ENCODE measurements at regions not wholly inside any gene's neighbourhood (a gene's known extent, or its start where the extent isn't known, plus 50 kb on each side); places are given as distances from the start of the nearest gene placed in this dataset.

GRCh38 chr2:144776766-144777165, 256.8 kb upstream of the ZEB2 start:
- Histone ChIP-seq H3K4me1 (ENCODE audit: control insufficient read depth, insufficient read depth, low read length) (no peaks in the 10 kb centered on the region), H3K4me3 (ENCODE audit: low read depth, low read length) (no peak overlapping the region), H3K9me3 (ENCODE audit: control insufficient read depth, insufficient read depth, low read depth, low read length) (no peaks in the 10 kb centered on the region), H3K27ac (ENCODE audit: extremely low read depth, low read depth, low read length) (no peak overlapping the region), H3K36me3 (ENCODE audit: control insufficient read depth in 2 of 2, insufficient read depth in 1 of 2, low read length in 2 of 2) (no peaks in the 10 kb centered on the region)
- ChIA-PET POLR2A (no interaction called here), CTCF (interaction anchor here (0.6 kb wide), 1 partner anchor 1262 kb away, joined by 3 read pairs; no protein-coding TSS in a partner anchor)
- TF ChIP-seq ZNF140 (tag by site-specific recombination; IDR thresholded peaks at IDR 0.05): no peak
- no peak for TF ChIP-seq ZNF501 (tag by site-specific recombination; IDR thresholded peaks at IDR 0.05)
- no peak for TF ChIP-seq ZBTB48 (tag by site-specific recombination; IDR thresholded peaks at IDR 0.05)
- TF ChIP-seq SCRT1 (tag by site-specific recombination; IDR thresholded peaks at IDR 0.05; ENCODE audit: borderline replicate concordance): no peak
- TF ChIP-seq CTCF (tag by site-specific recombination; IDR thresholded peaks at IDR 0.05): no peak
- TF ChIP-seq REPIN1 (tag by site-specific recombination; IDR thresholded peaks at IDR 0.05; ENCODE audit: low read depth): no peak
- no peak for TF ChIP-seq ZNF544 (tag by site-specific recombination; IDR thresholded peaks at IDR 0.05)
- TF ChIP-seq ZNF664 (tag by site-specific recombination; IDR thresholded peaks at IDR 0.05): no peak
- no peak for TF ChIP-seq ZNF114 (tag by site-specific recombination; IDR thresholded peaks at IDR 0.05)
- TF ChIP-seq YY1 (tag by site-specific recombination; IDR thresholded peaks at IDR 0.05): no peak

GRCh38 chr2:144774809-144775208, 254.9 kb upstream of the ZEB2 start:
- H3K4me1 ChIP-seq (ENCODE audit: control insufficient read depth, insufficient read depth, low read length): no peaks in the 10 kb centered on the region
- H3K27ac ChIP-seq (ENCODE audit: extremely low read depth, low read depth, low read length): no peak overlapping the region
- no peak overlapping the region for H3K4me3 ChIP-seq (ENCODE audit: low read depth, low read length)
- ChIA-PET POLR2A (no interaction called here), CTCF (interaction anchor here (0.8 kb wide), 1 partner anchor 9 kb away, joined by 4 read pairs; no protein-coding TSS in a partner anchor)
- H3K9me3 ChIP-seq (ENCODE audit: control insufficient read depth, insufficient read depth, low read depth, low read length): no peaks in the 10 kb centered on the region
- H3K36me3 ChIP-seq (ENCODE audit: control insufficient read depth in 2 of 2, insufficient read depth in 1 of 2, low read length in 2 of 2): no peaks in the 10 kb centered on the region
- TF ChIP-seq ZNF510 (tag by site-specific recombination; IDR thresholded peaks at IDR 0.05; ENCODE audit: insufficient replicate concordance) (no peak), ZNF639 (tag by site-specific recombination; IDR thresholded peaks at IDR 0.05) (no peak), ZNF138 (tag by site-specific recombination; IDR thresholded peaks at IDR 0.05; ENCODE audit: borderline replicate concordance) (no peak), YY2 (tag by site-specific recombination; IDR thresholded peaks at IDR 0.05) (no peak)

- H3K36me3 ChIP-seq (ENCODE audit: control insufficient read depth in 2 of 2, insufficient read depth in 1 of 2, low read length in 2 of 2): no peaks in the 10 kb centered on the region
- no peak overlapping the region for H3K27ac ChIP-seq (ENCODE audit: extremely low read depth, low read depth, low read length)
- H3K4me3 ChIP-seq (ENCODE audit: low read depth, low read length): no peak overlapping the region
- ChIA-PET CTCF (no interaction called here), POLR2A (no interaction called here)
- no peaks in the 10 kb centered on the region for H3K4me1 ChIP-seq (ENCODE audit: control insufficient read depth, insufficient read depth, low read length)
- TF ChIP-seq ZNF221 (tag by site-specific recombination; IDR thresholded peaks at IDR 0.05; ENCODE audit: borderline replicate concordance): no peak
- no peak for TF ChIP-seq ZNF654 (tag by site-specific recombination; IDR thresholded peaks at IDR 0.05; ENCODE audit: low read depth)
- no peak for TF ChIP-seq PATZ1 (tag by site-specific recombination; IDR thresholded peaks at IDR 0.05)
- no peak for TF ChIP-seq ZNF518A (tag by site-specific recombination; conservative IDR thresholded peaks at IDR 0.05; ENCODE audit: low read depth)
- no peak for TF ChIP-seq ZNF670 (tag by site-specific recombination; IDR thresholded peaks at IDR 0.05; ENCODE audit: low read depth)
- TF ChIP-seq ZNF132 (tag by site-specific recombination; IDR thresholded peaks at IDR 0.05; ENCODE audit: borderline replicate concordance): no peak
- H3K9me3 ChIP-seq (ENCODE audit: control insufficient read depth, insufficient read depth, low read depth, low read length): no peaks in the 10 kb centered on the region
These were observed 251.4 kb upstream of the ZEB2 start for GRCh38 chr2:144771348-144771747.

Data from HEK293 (cell line).